ENCODE measurements at regions not wholly inside any gene's neighbourhood (a gene's known extent, or its start where the extent isn't known, plus 50 kb on each side); places are given as distances from the start of the nearest gene placed in this dataset.

GRCh38 chr15:68874788-68875187 lies 54.1 kb upstream of the ANP32A start:
- dilution Hi-C loops (cut with MboI; ENCODE audit: extremely low pct_ligation_motif_present, low sequenced_read_pairs): no loop called here
- Histone ChIP-seq H3K4me1 (ENCODE audit: control insufficient read depth, extremely low read depth, insufficient read depth, low read length) (no peaks in the 10 kb centered on the region), H3K9ac (replicated peaks; ENCODE audit: extremely low read depth, insufficient read depth, low read length) (no peak overlapping the region), H3K36me3 (ENCODE audit: control insufficient read depth in 2 of 2, extremely low read depth in 1 of 2, insufficient read depth in 2 of 2, low read length in 2 of 2) (no peaks in the 10 kb centered on the region), H3K79me2 (ENCODE audit: control insufficient read depth, insufficient read depth, low read length) (no peaks in the 10 kb centered on the region), H3K4me3 (replicated peaks in 1 of 3; ENCODE audit: insufficient read depth in 1 of 3, low read depth in 1 of 3, low read length in 3 of 3) (no peak overlapping the region), H3K9me3 (replicated peaks; ENCODE audit: control insufficient read depth, insufficient read depth, low read length) (no peaks in the 10 kb centered on the region), H4K20me1 (replicated peaks; ENCODE audit: control insufficient read depth, extremely low read depth, insufficient read depth, low read length) (no peaks in the 10 kb centered on the region), H3K27ac (ENCODE audit: insufficient read depth, low read depth, low read length) (no peak overlapping the region), H3K27me3 (ENCODE audit: control insufficient read depth in 2 of 2, insufficient read depth in 2 of 2, low read length in 2 of 2) (peaks cover 9 to 15% of the 10 kb centered on the region in 2 experiments), H3K4me2 (ENCODE audit: insufficient read depth, low read length) (no peak overlapping the region), H2AFZ (ENCODE audit: low read depth, low read length) (no peak overlapping the region), H3K9me1 (replicated peaks; ENCODE audit: control insufficient read depth, extremely low read depth, insufficient read depth, low read length) (no peaks in the 10 kb centered on the region)
- no TSS peak for BruUV-seq (replicated peaks)
- DNase-seq (ENCODE audit: low read depth, low spot score): no peak
- TF ChIP-seq MAX (IDR thresholded peaks at IDR 0.05; ENCODE audit: insufficient read depth, insufficient read length): no peak
- TF ChIP-seq GATA2 (IDR thresholded peaks at IDR 0.05; ENCODE audit: insufficient read depth, insufficient read length, low read depth, low read length): no peak
- TF ChIP-seq, protein P1, sequence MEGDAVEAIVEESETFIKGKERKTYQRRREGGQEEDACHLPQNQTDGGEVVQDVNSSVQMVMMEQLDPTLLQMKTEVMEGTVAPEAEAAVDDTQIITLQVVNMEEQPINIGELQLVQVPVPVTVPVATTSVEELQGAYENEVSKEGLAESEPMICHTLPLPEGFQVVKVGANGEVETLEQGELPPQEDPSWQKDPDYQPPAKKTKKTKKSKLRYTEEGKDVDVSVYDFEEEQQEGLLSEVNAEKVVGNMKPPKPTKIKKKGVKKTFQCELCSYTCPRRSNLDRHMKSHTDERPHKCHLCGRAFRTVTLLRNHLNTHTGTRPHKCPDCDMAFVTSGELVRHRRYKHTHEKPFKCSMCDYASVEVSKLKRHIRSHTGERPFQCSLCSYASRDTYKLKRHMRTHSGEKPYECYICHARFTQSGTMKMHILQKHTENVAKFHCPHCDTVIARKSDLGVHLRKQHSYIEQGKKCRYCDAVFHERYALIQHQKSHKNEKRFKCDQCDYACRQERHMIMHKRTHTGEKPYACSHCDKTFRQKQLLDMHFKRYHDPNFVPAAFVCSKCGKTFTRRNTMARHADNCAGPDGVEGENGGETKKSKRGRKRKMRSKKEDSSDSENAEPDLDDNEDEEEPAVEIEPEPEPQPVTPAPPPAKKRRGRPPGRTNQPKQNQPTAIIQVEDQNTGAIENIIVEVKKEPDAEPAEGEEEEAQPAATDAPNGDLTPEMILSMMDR (IDR thresholded peaks at IDR 0.05; ENCODE audit: extremely low read depth in 1 of 2, insufficient read depth in 1 of 2, low read depth in 1 of 2, low read length in 2 of 2): no peak
- ChIA-PET CTCF (interaction anchor here (0.9 to 4.3 kb wide), 31 partner anchors 11 to 622 kb away, joined by 3 to 100 read pairs (median 12); no protein-coding TSS in a partner anchor), POLR2A (no interaction called here)
- intact Hi-C loops (cut with micrococcal nuclease): loop anchor here (1.0 kb wide), 5 partner anchors 91 to 320 kb away; no protein-coding TSS in a partner anchor
- no peak for FAIRE-seq

Measured in endothelial cell of umbilical vein (primary cell).